Thoracic aorta (tissue), 2 donors: ENCODE measurements at regions not wholly inside any gene's neighbourhood (a gene's known extent, or its start where the extent isn't known, plus 50 kb on each side); places are given as distances from the start of the nearest gene placed in this dataset.

ENCODE experiments used
- ATAC-seq: fragments of 150-250 bp; one replicate; pipeline ENCODE4 v1.8.0; 2017; ENCODE audit warnings: low read depth; ENCODE audit not compliant: insufficient number of reproducible peaks, low FRiP score
- DNase-seq: peaks from one replicate; pipeline ENCODE4 v3.0.0-alpha.2; 2020; ENCODE audit warnings: low spot score
- H3K27ac ChIP-seq, 2 donors: fragments of 200-600 bp; sonication (generic); 1 replicate in 1 of 2; 2 replicates in 1 of 2; pipeline ENCODE4 v1.5.1; 2016; ENCODE audit warnings: mild to moderate bottlenecking in 2 of 2, moderate library complexity in 2 of 2
- H3K27me3 ChIP-seq: fragments of 200-600 bp; sonication (generic); replicated peaks from 2 replicates; pipeline ENCODE4 v1.6.0; 2016; ENCODE audit warnings: mild to moderate bottlenecking; ENCODE audit not compliant: insufficient read depth
- H3K36me3 ChIP-seq: fragments of 200-600 bp; sonication (generic); one replicate; pipeline ENCODE4 v1.5.1; 2016
- H3K4me1 ChIP-seq, 2 donors: fragments of 200-600 bp; sonication (generic); 1 replicate in 1 of 2; 2 replicates in 1 of 2; pipeline versions ENCODE4 v1.5.1 to v1.6.0; 2016; ENCODE audit warnings: low read depth in 2 of 2, mild to moderate bottlenecking in 1 of 2; ENCODE audit not compliant: control insufficient read depth in 1 of 2
- H3K4me3 ChIP-seq: fragments of 200-600 bp; sonication (generic); 2 replicates; pipeline ENCODE4 v1.5.1; 2016; ENCODE audit warnings: mild to moderate bottlenecking
- H3K9me3 ChIP-seq: fragments of 200-600 bp; sonication (generic); 2 replicates; pipeline ENCODE4 v1.5.1; 2016
- TF ChIP-seq, protein P1 (sequence below): fragments of 200-600 bp; sonication (generic); IDR thresholded peaks from one replicate; pipeline ENCODE4 v1.5.1; 2019; ENCODE audit warnings: antibody characterized with exemption

DNA sequence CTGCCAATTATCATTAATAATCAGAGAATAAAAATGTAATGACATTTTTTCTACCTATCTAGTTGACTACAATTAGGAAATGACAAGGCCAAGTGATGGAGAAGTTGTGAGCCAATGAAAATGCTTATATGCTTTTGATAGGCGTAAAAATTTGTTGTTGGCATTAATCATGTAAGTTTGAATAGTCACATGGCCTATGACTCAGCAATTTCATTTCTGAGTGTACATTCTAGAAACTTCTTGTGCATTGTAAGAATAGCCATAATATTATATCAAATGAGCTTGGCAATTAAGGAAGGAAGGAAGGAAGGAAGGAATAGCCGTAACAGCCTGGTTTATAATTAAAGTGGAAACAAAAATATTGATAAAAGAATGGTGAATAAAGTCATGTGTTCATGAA, 179.9 kb downstream of the PTH2R start:
- Histone ChIP-seq H3K27me3 (no peaks in the 10 kb centered on the region), H3K36me3 (no peaks in the 10 kb centered on the region), H3K4me3 (no peak overlapping the region), H3K9me3 (no peaks in the 10 kb centered on the region), H3K4me1 (no peaks in the 10 kb centered on the region), H3K27ac (no peak overlapping the region)
- ATAC-seq (no peak), DNase-seq (no peak)
- TF ChIP-seq, protein P1, sequence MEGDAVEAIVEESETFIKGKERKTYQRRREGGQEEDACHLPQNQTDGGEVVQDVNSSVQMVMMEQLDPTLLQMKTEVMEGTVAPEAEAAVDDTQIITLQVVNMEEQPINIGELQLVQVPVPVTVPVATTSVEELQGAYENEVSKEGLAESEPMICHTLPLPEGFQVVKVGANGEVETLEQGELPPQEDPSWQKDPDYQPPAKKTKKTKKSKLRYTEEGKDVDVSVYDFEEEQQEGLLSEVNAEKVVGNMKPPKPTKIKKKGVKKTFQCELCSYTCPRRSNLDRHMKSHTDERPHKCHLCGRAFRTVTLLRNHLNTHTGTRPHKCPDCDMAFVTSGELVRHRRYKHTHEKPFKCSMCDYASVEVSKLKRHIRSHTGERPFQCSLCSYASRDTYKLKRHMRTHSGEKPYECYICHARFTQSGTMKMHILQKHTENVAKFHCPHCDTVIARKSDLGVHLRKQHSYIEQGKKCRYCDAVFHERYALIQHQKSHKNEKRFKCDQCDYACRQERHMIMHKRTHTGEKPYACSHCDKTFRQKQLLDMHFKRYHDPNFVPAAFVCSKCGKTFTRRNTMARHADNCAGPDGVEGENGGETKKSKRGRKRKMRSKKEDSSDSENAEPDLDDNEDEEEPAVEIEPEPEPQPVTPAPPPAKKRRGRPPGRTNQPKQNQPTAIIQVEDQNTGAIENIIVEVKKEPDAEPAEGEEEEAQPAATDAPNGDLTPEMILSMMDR, result no peak

- H3K4me1 ChIP-seq, result no peaks in the 10 kb centered on the region
- H3K36me3 ChIP-seq, result no peaks in the 10 kb centered on the region
- H3K9me3 ChIP-seq, result no peaks in the 10 kb centered on the region
- TF ChIP-seq, protein P1, result no peak
- ATAC-seq (no peak), DNase-seq (no peak)
- H3K27me3 ChIP-seq, result no peaks in the 10 kb centered on the region
- no peak overlapping the region for H3K4me3 ChIP-seq
- no peak overlapping the region for H3K27ac ChIP-seq
Measured at GRCh38 chr2:208594642-208595385, 188.2 kb downstream of the PTH2R start.

DNA sequence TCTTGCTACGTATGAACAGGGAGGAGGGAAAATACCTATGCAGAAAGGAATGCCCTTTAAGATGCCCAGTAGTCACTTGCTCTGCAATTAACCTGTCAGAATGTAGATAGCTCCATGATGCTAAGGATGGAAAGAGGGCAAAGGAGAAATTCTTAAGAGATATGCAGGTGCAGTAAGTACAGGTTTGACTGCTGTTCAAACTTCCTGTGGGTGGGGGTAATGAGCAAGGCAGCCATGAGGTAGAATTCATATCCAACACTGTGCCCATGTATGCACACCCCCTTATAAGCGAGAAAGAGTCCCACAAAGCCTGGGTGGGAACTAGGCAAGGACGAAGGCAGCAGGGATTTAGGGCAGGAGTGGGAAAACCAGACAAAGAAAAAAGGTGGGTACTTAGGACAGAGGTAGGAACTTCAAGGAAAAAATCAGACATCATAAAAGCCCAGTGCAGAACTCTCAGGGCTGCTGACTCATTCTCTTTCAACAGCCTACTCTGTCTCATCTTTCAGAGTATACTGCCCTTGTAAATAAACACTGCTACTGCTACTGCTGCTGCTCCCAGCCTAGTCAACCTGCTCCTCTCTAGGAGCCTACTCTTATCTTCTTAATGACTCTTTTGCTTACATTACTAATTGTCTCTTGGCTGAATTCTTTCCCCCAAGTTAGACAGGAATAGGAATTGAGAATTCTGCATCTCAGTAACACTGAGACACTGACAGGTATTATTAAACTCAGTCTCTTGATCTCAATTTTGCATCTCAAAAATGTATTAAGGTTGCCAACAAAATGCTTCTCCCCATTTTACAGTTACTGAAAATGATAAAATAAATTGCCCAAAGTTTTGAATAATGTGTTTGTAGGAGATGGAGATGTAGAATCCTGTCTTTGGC, 189.0 kb downstream of the PTH2R start:
- H3K4me1 ChIP-seq, result no peaks in the 10 kb centered on the region
- no peak overlapping the region for H3K27ac ChIP-seq
- H3K27me3 ChIP-seq, result no peaks in the 10 kb centered on the region
- TF ChIP-seq, protein P1, result no peak
- ATAC-seq, result no peak
- no peaks in the 10 kb centered on the region for H3K36me3 ChIP-seq
- no peaks in the 10 kb centered on the region for H3K9me3 ChIP-seq
- no peak overlapping the region for H3K4me3 ChIP-seq
- no peak for DNase-seq

DNA sequence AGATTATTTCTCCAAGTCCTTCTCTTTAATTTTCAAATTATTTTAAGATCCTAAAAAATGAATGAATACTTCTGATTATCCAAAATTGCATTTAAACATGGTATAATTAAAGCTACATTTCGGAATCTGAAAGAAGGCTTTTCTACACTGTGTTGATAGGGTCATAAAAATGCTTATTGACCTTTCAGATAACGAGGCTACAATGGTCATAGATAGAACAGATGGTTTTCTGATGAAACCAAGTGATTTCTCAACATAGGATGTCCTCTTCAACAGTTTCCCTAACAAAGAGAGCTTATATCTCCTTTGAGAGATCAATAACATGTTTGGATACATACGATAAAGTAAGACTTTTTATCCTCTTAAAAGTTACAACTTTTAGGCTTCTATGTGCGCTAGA, 201.1 kb downstream of the PTH2R start:
- H3K4me1 ChIP-seq, result no peaks in the 10 kb centered on the region
- TF ChIP-seq, protein P1, result no peak
- H3K4me3 ChIP-seq, result no peak overlapping the region
- H3K27ac ChIP-seq, result no peak overlapping the region
- H3K36me3 ChIP-seq, result no peaks in the 10 kb centered on the region
- DNase-seq (no peak), ATAC-seq (no peak)
- H3K9me3 ChIP-seq, result no peaks in the 10 kb centered on the region
- no peaks in the 10 kb centered on the region for H3K27me3 ChIP-seq

DNA sequence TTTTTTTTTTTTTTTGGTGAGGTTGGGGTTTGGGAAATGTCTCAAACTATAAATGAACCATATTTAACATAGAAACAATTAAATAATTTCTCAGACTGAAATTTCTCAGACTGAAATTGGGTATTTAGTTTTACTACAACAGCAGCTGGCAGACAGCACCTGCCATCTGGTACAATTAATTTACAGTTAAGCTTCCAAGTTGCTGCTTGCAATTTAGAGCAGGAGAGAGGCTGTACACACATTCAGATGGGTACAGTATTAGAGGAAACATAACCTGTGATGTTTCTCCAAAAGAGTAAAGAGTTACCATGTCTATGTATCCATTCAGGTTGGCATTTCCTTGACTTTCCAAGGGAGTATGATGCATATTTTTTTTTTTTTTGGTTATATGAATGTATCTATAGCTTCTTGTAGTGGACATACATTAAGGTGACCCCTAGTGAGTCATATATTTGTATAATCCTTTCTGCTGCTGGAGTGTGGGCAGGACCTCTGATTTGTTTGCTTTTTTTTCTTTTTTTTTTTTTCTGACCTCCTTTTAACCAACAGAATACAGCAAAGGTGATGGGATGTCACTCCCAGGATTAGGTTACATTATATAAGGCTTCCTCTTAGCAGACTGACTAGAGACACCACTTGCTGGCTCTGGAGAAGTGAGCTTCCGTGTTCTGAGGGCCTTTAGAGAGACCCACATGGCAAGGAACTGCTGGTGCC, 201.7 kb downstream of the PTH2R start:
- ATAC-seq, result no peak
- Histone ChIP-seq H3K27ac (no peak overlapping the region), H3K36me3 (no peaks in the 10 kb centered on the region), H3K9me3 (no peaks in the 10 kb centered on the region), H3K4me3 (no peak overlapping the region), H3K27me3 (no peaks in the 10 kb centered on the region), H3K4me1 (no peaks in the 10 kb centered on the region)
- TF ChIP-seq, protein P1, result no peak
- DNase-seq, result no peak
